ENCODE measurements at regions not wholly inside any gene's neighbourhood (a gene's known extent, or its start where the extent isn't known, plus 50 kb on each side); places are given as distances from the start of the nearest gene placed in this dataset.

DNA sequence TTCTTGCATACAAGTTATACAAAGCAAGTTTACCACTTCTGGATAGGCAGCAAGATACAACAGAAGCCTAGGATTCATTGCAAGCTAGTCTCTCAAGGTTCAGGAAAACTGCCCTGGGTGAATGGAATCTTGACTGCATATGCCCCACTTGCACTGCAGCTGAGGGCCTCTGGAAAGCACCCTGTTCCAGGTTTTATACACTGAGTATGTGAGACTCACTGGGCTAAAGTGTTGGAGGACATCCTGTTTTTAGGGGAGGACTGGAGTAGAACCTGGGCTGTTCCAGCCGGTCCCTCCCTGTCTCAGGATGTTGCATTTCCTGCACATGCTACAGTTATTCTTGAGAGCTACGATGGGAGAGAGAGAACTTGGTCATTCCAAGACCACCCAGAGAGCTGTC is 168.5 kb upstream of the NUDT6 start (continued):
- TF ChIP-seq, protein P1, sequence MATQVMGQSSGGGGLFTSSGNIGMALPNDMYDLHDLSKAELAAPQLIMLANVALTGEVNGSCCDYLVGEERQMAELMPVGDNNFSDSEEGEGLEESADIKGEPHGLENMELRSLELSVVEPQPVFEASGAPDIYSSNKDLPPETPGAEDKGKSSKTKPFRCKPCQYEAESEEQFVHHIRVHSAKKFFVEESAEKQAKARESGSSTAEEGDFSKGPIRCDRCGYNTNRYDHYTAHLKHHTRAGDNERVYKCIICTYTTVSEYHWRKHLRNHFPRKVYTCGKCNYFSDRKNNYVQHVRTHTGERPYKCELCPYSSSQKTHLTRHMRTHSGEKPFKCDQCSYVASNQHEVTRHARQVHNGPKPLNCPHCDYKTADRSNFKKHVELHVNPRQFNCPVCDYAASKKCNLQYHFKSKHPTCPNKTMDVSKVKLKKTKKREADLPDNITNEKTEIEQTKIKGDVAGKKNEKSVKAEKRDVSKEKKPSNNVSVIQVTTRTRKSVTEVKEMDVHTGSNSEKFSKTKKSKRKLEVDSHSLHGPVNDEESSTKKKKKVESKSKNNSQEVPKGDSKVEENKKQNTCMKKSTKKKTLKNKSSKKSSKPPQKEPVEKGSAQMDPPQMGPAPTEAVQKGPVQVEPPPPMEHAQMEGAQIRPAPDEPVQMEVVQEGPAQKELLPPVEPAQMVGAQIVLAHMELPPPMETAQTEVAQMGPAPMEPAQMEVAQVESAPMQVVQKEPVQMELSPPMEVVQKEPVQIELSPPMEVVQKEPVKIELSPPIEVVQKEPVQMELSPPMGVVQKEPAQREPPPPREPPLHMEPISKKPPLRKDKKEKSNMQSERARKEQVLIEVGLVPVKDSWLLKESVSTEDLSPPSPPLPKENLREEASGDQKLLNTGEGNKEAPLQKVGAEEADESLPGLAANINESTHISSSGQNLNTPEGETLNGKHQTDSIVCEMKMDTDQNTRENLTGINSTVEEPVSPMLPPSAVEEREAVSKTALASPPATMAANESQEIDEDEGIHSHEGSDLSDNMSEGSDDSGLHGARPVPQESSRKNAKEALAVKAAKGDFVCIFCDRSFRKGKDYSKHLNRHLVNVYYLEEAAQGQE (IDR thresholded peaks at IDR 0.05; ENCODE audit: low read depth, low read length): no peak
- no peak for TF ChIP-seq JUND (IDR thresholded peaks at IDR 0.05)
- TF ChIP-seq NRF1 (IDR thresholded peaks at IDR 0.05; ENCODE audit: low read depth, low read length): no peak
- no peak for TF ChIP-seq MEF2A (IDR thresholded peaks at IDR 0.05; ENCODE audit: borderline replicate concordance, low read depth)
- TF ChIP-seq ELF1 (IDR thresholded peaks at IDR 0.05): no peak
- no peak for TF ChIP-seq SIN3A (IDR thresholded peaks at IDR 0.05; ENCODE audit: borderline replicate concordance, low read depth, low read length)

DNA sequence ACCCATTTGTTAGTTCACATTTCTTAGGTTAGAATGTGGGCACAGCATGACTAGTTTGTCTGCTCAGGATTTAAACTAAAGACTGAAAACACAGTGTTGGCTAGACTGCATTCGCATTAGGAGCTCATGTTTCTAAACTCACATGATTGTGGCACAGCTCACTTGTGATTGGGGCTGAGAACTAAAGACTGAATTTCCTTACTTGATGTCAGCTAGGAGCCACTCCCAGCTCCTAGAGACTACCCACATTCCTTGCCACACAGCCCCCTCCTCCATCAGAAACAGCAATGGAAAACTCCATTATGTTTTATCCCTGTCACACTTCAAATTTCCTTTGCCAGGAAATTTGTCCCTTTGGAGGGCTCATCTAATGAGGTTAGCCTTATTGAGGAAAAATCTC is 170.2 kb upstream of the NUDT6 start:
- TF ChIP-seq FOXJ3 (CRISPR knock-in tag; IDR thresholded peaks at IDR 0.05) (no peak), GATA2 (CRISPR knock-in tag; IDR thresholded peaks at IDR 0.05) (no peak), SIN3A (IDR thresholded peaks at IDR 0.05; ENCODE audit: borderline replicate concordance, low read depth, low read length) (no peak), FOSL2 (IDR thresholded peaks at IDR 0.05; ENCODE audit: borderline replicate concordance, low read depth) (no peak), RAD21 (IDR thresholded peaks at IDR 0.05; ENCODE audit: low read length) (no peak), EP300 (IDR thresholded peaks at IDR 0.05; ENCODE audit: borderline replicate concordance in 1 of 2, low read depth in 1 of 2, low read length in 1 of 2) (no peak), CHD2 (IDR thresholded peaks at IDR 0.05; ENCODE audit: low read length, partially characterized antibody) (no peak), RFX5 (IDR thresholded peaks at IDR 0.05; ENCODE audit: low read length) (no peak)
- TF ChIP-seq, protein P2, sequence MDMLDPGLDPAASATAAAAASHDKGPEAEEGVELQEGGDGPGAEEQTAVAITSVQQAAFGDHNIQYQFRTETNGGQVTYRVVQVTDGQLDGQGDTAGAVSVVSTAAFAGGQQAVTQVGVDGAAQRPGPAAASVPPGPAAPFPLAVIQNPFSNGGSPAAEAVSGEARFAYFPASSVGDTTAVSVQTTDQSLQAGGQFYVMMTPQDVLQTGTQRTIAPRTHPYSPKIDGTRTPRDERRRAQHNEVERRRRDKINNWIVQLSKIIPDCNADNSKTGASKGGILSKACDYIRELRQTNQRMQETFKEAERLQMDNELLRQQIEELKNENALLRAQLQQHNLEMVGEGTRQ (IDR thresholded peaks at IDR 0.05; ENCODE audit: borderline replicate concordance, low read depth, low read length): no peak
- TF ChIP-seq, protein P3, sequence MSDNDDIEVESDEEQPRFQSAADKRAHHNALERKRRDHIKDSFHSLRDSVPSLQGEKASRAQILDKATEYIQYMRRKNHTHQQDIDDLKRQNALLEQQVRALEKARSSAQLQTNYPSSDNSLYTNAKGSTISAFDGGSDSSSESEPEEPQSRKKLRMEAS (IDR thresholded peaks at IDR 0.05; ENCODE audit: low read depth): no peak
- Histone ChIP-seq H3F3A (replicated peaks; ENCODE audit: insufficient read depth) (no peaks in the 10 kb centered on the region), H3K4me2 (no peak overlapping the region), H4K20me1 (ENCODE audit: insufficient read depth) (no peaks in the 10 kb centered on the region), H3K79me2 (ENCODE audit: insufficient read depth) (no peaks in the 10 kb centered on the region; the same call in 1 of the 2 replicates), H3K27ac (ENCODE audit: low read depth in 2 of 2, low read length in 1 of 2) (no peak overlapping the region), H3K4me1 (ENCODE audit: control insufficient read depth in 1 of 2, insufficient read depth in 2 of 2, low read depth in 1 of 2, low read length in 1 of 2) (no peaks in the 10 kb centered on the region), H3K9me2 (no peaks in the 10 kb centered on the region), H3K9ac (no peak overlapping the region), H2AFZ (ENCODE audit: low read depth) (no peak overlapping the region), H3K36me3 (replicated peaks in 1 of 2; ENCODE audit: control insufficient read depth in 1 of 2, insufficient read depth in 2 of 2, low read length in 1 of 2) (peaks cover 19 to 39% of the 10 kb centered on the region in 2 experiments), H3K4me3 (ENCODE audit: low read depth in 2 of 2, low read length in 1 of 2) (no peak overlapping the region), H3K9me3 (no peaks in the 10 kb centered on the region), H3K27me3 (ENCODE audit: insufficient read depth) (no peaks in the 10 kb centered on the region)
- no peak for DNase-seq
- CTCF ChIA-PET: interaction anchor here (1.0 to 3.4 kb wide), 2 partner anchors 10 to 1229 kb away, joined by 3 to 26 read pairs; no protein-coding TSS in a partner anchor
- 100% methylated on average over 1 of the region's 1 CpG for WGBS (ENCODE audit: low lambda C conversion rate)
- POLR2A ChIA-PET: no interaction called here

All from SK-N-SH (cell line).